Chondrocyte (in vitro differentiated cells): ENCODE measurements at regions not wholly inside any gene's neighbourhood (a gene's known extent, or its start where the extent isn't known, plus 50 kb on each side); places are given as distances from the start of the nearest gene placed in this dataset.

Source experiments
- DNase-seq: peaks from one replicate; pipeline ENCODE4 v3.0.0; 2021; ENCODE audit warnings: mixed read lengths, low spot score
- H3K27ac Mint-ChIP-seq: one replicate; pipeline ENCODE4 v1.8.0; 2021; ENCODE audit warnings: mild to moderate bottlenecking, moderate library complexity, mixed read lengths; ENCODE audit not compliant: unreplicated experiment
- H3K27me3 Mint-ChIP-seq: 2 replicates; pipeline ENCODE4 v1.8.0; 2021; ENCODE audit warnings: low read depth, mixed read lengths
- H3K36me3 Mint-ChIP-seq: 2 replicates; pipeline ENCODE4 v1.8.0; 2021; ENCODE audit warnings: low read depth, mixed read lengths
- H3K4me1 Mint-ChIP-seq: 2 replicates; pipeline ENCODE4 v1.8.0; 2021; ENCODE audit warnings: low read depth, mild to moderate bottlenecking, mixed read lengths
- H3K4me3 Mint-ChIP-seq: one replicate; pipeline ENCODE4 v1.8.0; 2021; ENCODE audit warnings: mild to moderate bottlenecking, moderate library complexity, mixed read lengths; ENCODE audit not compliant: unreplicated experiment
- H3K9me3 Mint-ChIP-seq: 2 replicates; pipeline ENCODE4 v1.8.0; 2021; ENCODE audit warnings: low read depth, mixed read lengths
- CTCF ChIP-seq: fragments of 200-600 bp; sonication (generic); IDR thresholded peaks from 2 replicates; pipeline ENCODE4 v1.5.0; 2021; ENCODE audit warnings: antibody characterized with exemption, mild to moderate bottlenecking, moderate library complexity

GRCh38 chr10:105981679-105982078, 1182.8 kb downstream of the SORCS1 start:
- Mint-ChIP-seq H3K27ac (no peak overlapping the region), H3K4me3 (no peak overlapping the region), H3K27me3 (no peaks in the 10 kb centered on the region), H3K4me1 (no peaks in the 10 kb centered on the region), H3K9me3 (no peaks in the 10 kb centered on the region), H3K36me3 (no peaks in the 10 kb centered on the region)
- no peak for DNase-seq
- TF ChIP-seq CTCF = no peak

GRCh38 chr10:105974803-105975456, 1189.6 kb downstream of the SORCS1 start:
- Mint-ChIP-seq H3K36me3 (no peaks in the 10 kb centered on the region), H3K4me3 (no peak overlapping the region), H3K27me3 (no peaks in the 10 kb centered on the region), H3K27ac (no peak overlapping the region), H3K9me3 (no peaks in the 10 kb centered on the region), H3K4me1 (no peaks in the 10 kb centered on the region)
- no peak for DNase-seq
- TF ChIP-seq CTCF = peak; percentile 60

GRCh38 chr10:105973902-105974301, 1190.6 kb downstream of the SORCS1 start:
- Mint-ChIP-seq H3K27me3 (no peaks in the 10 kb centered on the region), H3K36me3 (no peaks in the 10 kb centered on the region), H3K9me3 (no peaks in the 10 kb centered on the region), H3K4me1 (no peaks in the 10 kb centered on the region), H3K4me3 (no peak overlapping the region), H3K27ac (no peak overlapping the region)
- no peak for DNase-seq
- no peak for TF ChIP-seq CTCF

GRCh38 chr10:105973360-105973759, 1191.1 kb downstream of the SORCS1 start:
- no peak for TF ChIP-seq CTCF
- no peaks in the 10 kb centered on the region for H3K36me3 Mint-ChIP-seq
- no peaks in the 10 kb centered on the region for H3K27me3 Mint-ChIP-seq
- no peak overlapping the region for H3K4me3 Mint-ChIP-seq
- no peaks in the 10 kb centered on the region for H3K4me1 Mint-ChIP-seq
- DNase-seq = no peak
- no peaks in the 10 kb centered on the region for H3K9me3 Mint-ChIP-seq
- no peak overlapping the region for H3K27ac Mint-ChIP-seq

GRCh38 chr10:105971460-105971859, 1193.0 kb downstream of the SORCS1 start:
- no peak for DNase-seq
- Mint-ChIP-seq H3K27me3 (no peaks in the 10 kb centered on the region), H3K9me3 (no peaks in the 10 kb centered on the region), H3K27ac (no peak overlapping the region), H3K36me3 (no peaks in the 10 kb centered on the region), H3K4me1 (no peaks in the 10 kb centered on the region), H3K4me3 (no peak overlapping the region)
- no peak for TF ChIP-seq CTCF
